ENCODE measurements at regions not wholly inside any gene's neighbourhood (a gene's known extent, or its start where the extent isn't known, plus 50 kb on each side); places are given as distances from the start of the nearest gene placed in this dataset.

- Histone ChIP-seq H2AFZ (ENCODE audit: insufficient read depth, low read depth, low read length, poor library complexity, severe bottlenecking) (no peak overlapping the region), H3K27me3 (replicated peaks in 1 of 4; ENCODE audit: control extremely low read depth in 1 of 4, control insufficient read depth in 3 of 4, insufficient read depth in 4 of 4, low read length in 3 of 4) (no peaks in the 10 kb centered on the region), H3K4me3 (ENCODE audit: control extremely low read depth in 1 of 5, extremely low read depth in 1 of 5, insufficient read depth in 1 of 5, low read depth in 2 of 5, low read length in 4 of 5) (no peak overlapping the region), H3K9me3 (ENCODE audit: control extremely low read depth in 1 of 3, control insufficient read depth in 2 of 3, insufficient read depth in 1 of 3, low read length in 2 of 3) (no peaks in the 10 kb centered on the region), H3K27ac (ENCODE audit: low read length in 2 of 2) (no peak overlapping the region), H3K4me1 (ENCODE audit: control insufficient read depth in 2 of 2, insufficient read depth in 2 of 2, low read length in 2 of 2) (no peaks in the 10 kb centered on the region), H3K4me2 (replicated peaks; ENCODE audit: low read depth, low read length, poor library complexity, severe bottlenecking) (no peak overlapping the region), H3K79me2 (ENCODE audit: control insufficient read depth, insufficient read depth, low read length) (no peaks in the 10 kb centered on the region), H3K36me3 (replicated peaks in 1 of 2; ENCODE audit: control extremely low read depth in 1 of 2, control insufficient read depth in 1 of 2, extremely low read depth in 1 of 2, insufficient read depth in 2 of 2, low read length in 1 of 2) (no peaks in the 10 kb centered on the region), H3K9ac (ENCODE audit: low read length) (no peak overlapping the region), H4K20me1 (ENCODE audit: control insufficient read depth, insufficient read depth, low read length, poor library complexity, severe bottlenecking) (no peaks in the 10 kb centered on the region)
- DNase-seq (no peak), ATAC-seq (ENCODE audit: low read depth) (no peak)
- no peak overlapping the region for H3K27ac Mint-ChIP-seq
- no peak overlapping the region for H3K4me3 Mint-ChIP-seq
- no peaks in the 10 kb centered on the region for H3K9me3 Mint-ChIP-seq (ENCODE audit: insufficient read depth)
- ChIA-PET CTCF (no interaction called here), POLR2A (no interaction called here)
- 97% methylated on average over 7 of the region's 11 CpGs for WGBS (ENCODE audit: insufficient coverage)
- no peaks in the 10 kb centered on the region for H3K4me1 Mint-ChIP-seq
- TF ChIP-seq EZH2 (IDR thresholded peaks at IDR 0.05; ENCODE audit: borderline replicate concordance, insufficient read depth, low read depth, low read length, poor library complexity, severe bottlenecking) (no peak), CTCF (IDR thresholded peaks at IDR 0.05) (no peak)
- intact Hi-C loops (cut with micrococcal nuclease): no loop called here
- no peaks in the 10 kb centered on the region for H3K27me3 Mint-ChIP-seq
These were observed 283.6 kb upstream of the CTSO start for GRCh38 chr4:156237231-156237630.

- no peaks in the 10 kb centered on the region for H3K36me3 ChIP-seq (replicated peaks in 1 of 2; ENCODE audit: control extremely low read depth in 1 of 2, control insufficient read depth in 1 of 2, extremely low read depth in 1 of 2, insufficient read depth in 2 of 2, low read length in 1 of 2)
- no peaks in the 10 kb centered on the region for H3K79me2 ChIP-seq (ENCODE audit: control insufficient read depth, insufficient read depth, low read length)
- H3K27ac ChIP-seq (ENCODE audit: low read length in 2 of 2): no peak overlapping the region
- ChIA-PET CTCF (no interaction called here), POLR2A (no interaction called here)
- no peak for DNase-seq
- intact Hi-C loops (cut with micrococcal nuclease): no loop called here
- no peaks in the 10 kb centered on the region for H4K20me1 ChIP-seq (ENCODE audit: control insufficient read depth, insufficient read depth, low read length, poor library complexity, severe bottlenecking)
- no peak overlapping the region for H3K4me3 ChIP-seq (ENCODE audit: control extremely low read depth in 1 of 5, extremely low read depth in 1 of 5, insufficient read depth in 1 of 5, low read depth in 2 of 5, low read length in 4 of 5)
- Mint-ChIP-seq H3K4me3 (no peak overlapping the region), H3K9me3 (ENCODE audit: insufficient read depth) (no peaks in the 10 kb centered on the region), H3K4me1 (no peaks in the 10 kb centered on the region), H3K27me3 (no peaks in the 10 kb centered on the region), H3K27ac (no peak overlapping the region)
- H2AFZ ChIP-seq (ENCODE audit: insufficient read depth, low read depth, low read length, poor library complexity, severe bottlenecking): no peak overlapping the region
- TF ChIP-seq EZH2 (IDR thresholded peaks at IDR 0.05; ENCODE audit: borderline replicate concordance, insufficient read depth, low read depth, low read length, poor library complexity, severe bottlenecking) (no peak), CTCF (IDR thresholded peaks at IDR 0.05) (no peak)
- H3K4me2 ChIP-seq (replicated peaks; ENCODE audit: low read depth, low read length, poor library complexity, severe bottlenecking): no peak overlapping the region
- no peak for ATAC-seq (ENCODE audit: low read depth)
- H3K9me3 ChIP-seq (ENCODE audit: control extremely low read depth in 1 of 3, control insufficient read depth in 2 of 3, insufficient read depth in 1 of 3, low read length in 2 of 3): peaks cover 0 to 2% (median 0%) of the 10 kb centered on the region in 3 donors
- H3K4me1 ChIP-seq (ENCODE audit: control insufficient read depth in 2 of 2, insufficient read depth in 2 of 2, low read length in 2 of 2): no peaks in the 10 kb centered on the region
- no peaks in the 10 kb centered on the region for H3K27me3 ChIP-seq (replicated peaks in 1 of 4; ENCODE audit: control extremely low read depth in 1 of 4, control insufficient read depth in 3 of 4, insufficient read depth in 4 of 4, low read length in 3 of 4)
- 83% methylated on average over 1 of the region's 1 CpG for WGBS (ENCODE audit: insufficient coverage)
- no peak overlapping the region for H3K9ac ChIP-seq (ENCODE audit: low read length)
These were observed 276.5 kb upstream of the CTSO start for GRCh38 chr4:156230176-156230575.

All from B cell (primary cell).